ENCODE measurements at regions not wholly inside any gene's neighbourhood (a gene's known extent, or its start where the extent isn't known, plus 50 kb on each side); places are given as distances from the start of the nearest gene placed in this dataset.
"Not testable (repeated sequence)": the region's sequence is repeated elsewhere in the genome, so short reads cannot be mapped to it uniquely, and the experiment has no call there.

- H3K27ac Mint-ChIP-seq; ATAC-seq; POLR2A ChIA-PET; DNase-seq (ENCODE audit: low spot score); H3K4me1 Mint-ChIP-seq; H3K36me3 Mint-ChIP-seq; H3K9me3 Mint-ChIP-seq; H3K4me3 Mint-ChIP-seq; H3K27me3 Mint-ChIP-seq (ENCODE audit: low read depth); CTCF ChIA-PET: not testable (repeated sequence)
These were observed 147.2 kb upstream of the POTEB2 start for GRCh38 chr15:21013308-21013707.

- H3K27me3 Mint-ChIP-seq (ENCODE audit: low read depth); H3K36me3 Mint-ChIP-seq; H3K27ac Mint-ChIP-seq; H3K4me1 Mint-ChIP-seq; POLR2A ChIA-PET; H3K4me3 Mint-ChIP-seq; CTCF ChIA-PET; DNase-seq (ENCODE audit: low spot score); H3K9me3 Mint-ChIP-seq; ATAC-seq: not testable (repeated sequence)
These were observed 143.5 kb upstream of the POTEB2 start for GRCh38 chr15:21009651-21010050.

GRCh38 chr15:21003459-21003858 is 137.3 kb upstream of the POTEB2 start:
- H3K36me3 Mint-ChIP-seq; POLR2A ChIA-PET; H3K4me3 Mint-ChIP-seq; H3K4me1 Mint-ChIP-seq; H3K27ac Mint-ChIP-seq; DNase-seq (ENCODE audit: low spot score); H3K27me3 Mint-ChIP-seq (ENCODE audit: low read depth); CTCF ChIA-PET; ATAC-seq; H3K9me3 Mint-ChIP-seq: not testable (repeated sequence)

- H3K4me1 Mint-ChIP-seq; ATAC-seq; H3K27me3 Mint-ChIP-seq (ENCODE audit: low read depth); H3K36me3 Mint-ChIP-seq; H3K9me3 Mint-ChIP-seq; H3K4me3 Mint-ChIP-seq; CTCF ChIA-PET; POLR2A ChIA-PET; DNase-seq (ENCODE audit: low spot score); H3K27ac Mint-ChIP-seq: not testable (repeated sequence)
These were observed 135.8 kb upstream of the POTEB2 start for GRCh38 chr15:21001950-21002349.

GRCh38 chr15:20991691-20992090 is 125.6 kb upstream of the POTEB2 start:
- ATAC-seq; DNase-seq (ENCODE audit: low spot score); CTCF ChIA-PET; H3K4me1 Mint-ChIP-seq; H3K4me3 Mint-ChIP-seq; H3K27me3 Mint-ChIP-seq (ENCODE audit: low read depth); POLR2A ChIA-PET; H3K9me3 Mint-ChIP-seq; H3K36me3 Mint-ChIP-seq; H3K27ac Mint-ChIP-seq: not testable (repeated sequence)

- H3K27me3 Mint-ChIP-seq (ENCODE audit: low read depth); H3K36me3 Mint-ChIP-seq; H3K4me3 Mint-ChIP-seq; H3K27ac Mint-ChIP-seq; H3K4me1 Mint-ChIP-seq; ATAC-seq; DNase-seq (ENCODE audit: low spot score); H3K9me3 Mint-ChIP-seq; POLR2A ChIA-PET; CTCF ChIA-PET: not testable (repeated sequence)
These were observed 125.1 kb upstream of the POTEB2 start for GRCh38 chr15:20991253-20991652.

- H3K4me3 Mint-ChIP-seq; H3K36me3 Mint-ChIP-seq; H3K4me1 Mint-ChIP-seq; ATAC-seq; H3K9me3 Mint-ChIP-seq; DNase-seq (ENCODE audit: low spot score); H3K27me3 Mint-ChIP-seq (ENCODE audit: low read depth); H3K27ac Mint-ChIP-seq; CTCF ChIA-PET; POLR2A ChIA-PET: not testable (repeated sequence)
These were observed 120.7 kb upstream of the POTEB2 start for GRCh38 chr15:20986775-20987174.

- CTCF ChIA-PET; H3K9me3 Mint-ChIP-seq; ATAC-seq; H3K36me3 Mint-ChIP-seq; H3K27ac Mint-ChIP-seq; H3K27me3 Mint-ChIP-seq (ENCODE audit: low read depth); POLR2A ChIA-PET; DNase-seq (ENCODE audit: low spot score); H3K4me1 Mint-ChIP-seq; H3K4me3 Mint-ChIP-seq: not testable (repeated sequence)
These were observed 111.9 kb upstream of the POTEB2 start for GRCh38 chr15:20978057-20978456.

- POLR2A ChIA-PET = not testable (repeated sequence)
These were observed 106.6 kb upstream of the POTEB2 start for GRCh38 chr15:20972762-20973161.

GRCh38 chr15:20959299-20959698 is 93.2 kb upstream of the POTEB2 start:
- POLR2A ChIA-PET; H3K36me3 Mint-ChIP-seq; DNase-seq (ENCODE audit: low spot score); H3K4me3 Mint-ChIP-seq; ATAC-seq; CTCF ChIA-PET; H3K27me3 Mint-ChIP-seq (ENCODE audit: low read depth); H3K27ac Mint-ChIP-seq; H3K9me3 Mint-ChIP-seq; H3K4me1 Mint-ChIP-seq: not testable (repeated sequence)

More at GRCh38 chr15:20972762-20973161, 106.6 kb upstream of the POTEB2 start:
- H3K36me3 Mint-ChIP-seq; DNase-seq (ENCODE audit: low spot score); H3K27me3 Mint-ChIP-seq (ENCODE audit: low read depth); H3K27ac Mint-ChIP-seq; ATAC-seq; H3K4me3 Mint-ChIP-seq; H3K4me1 Mint-ChIP-seq; CTCF ChIA-PET; H3K9me3 Mint-ChIP-seq: not testable (repeated sequence)

- H3K4me3 Mint-ChIP-seq; H3K9me3 Mint-ChIP-seq; H3K36me3 Mint-ChIP-seq; CTCF ChIA-PET; DNase-seq (ENCODE audit: low spot score); ATAC-seq; H3K4me1 Mint-ChIP-seq; H3K27me3 Mint-ChIP-seq (ENCODE audit: low read depth); POLR2A ChIA-PET; H3K27ac Mint-ChIP-seq: not testable (repeated sequence)
These were observed 63.2 kb upstream of the POTEB2 start for GRCh38 chr15:20929322-20929721.

All from WTC11 (cell line).